ENCODE measurements at regions not wholly inside any gene's neighbourhood (a gene's known extent, or its start where the extent isn't known, plus 50 kb on each side); places are given as distances from the start of the nearest gene placed in this dataset.

- no peak for TF ChIP-seq REST (IDR thresholded peaks at IDR 0.05; ENCODE audit: unreplicated experiment)
- TF ChIP-seq, protein P1, sequence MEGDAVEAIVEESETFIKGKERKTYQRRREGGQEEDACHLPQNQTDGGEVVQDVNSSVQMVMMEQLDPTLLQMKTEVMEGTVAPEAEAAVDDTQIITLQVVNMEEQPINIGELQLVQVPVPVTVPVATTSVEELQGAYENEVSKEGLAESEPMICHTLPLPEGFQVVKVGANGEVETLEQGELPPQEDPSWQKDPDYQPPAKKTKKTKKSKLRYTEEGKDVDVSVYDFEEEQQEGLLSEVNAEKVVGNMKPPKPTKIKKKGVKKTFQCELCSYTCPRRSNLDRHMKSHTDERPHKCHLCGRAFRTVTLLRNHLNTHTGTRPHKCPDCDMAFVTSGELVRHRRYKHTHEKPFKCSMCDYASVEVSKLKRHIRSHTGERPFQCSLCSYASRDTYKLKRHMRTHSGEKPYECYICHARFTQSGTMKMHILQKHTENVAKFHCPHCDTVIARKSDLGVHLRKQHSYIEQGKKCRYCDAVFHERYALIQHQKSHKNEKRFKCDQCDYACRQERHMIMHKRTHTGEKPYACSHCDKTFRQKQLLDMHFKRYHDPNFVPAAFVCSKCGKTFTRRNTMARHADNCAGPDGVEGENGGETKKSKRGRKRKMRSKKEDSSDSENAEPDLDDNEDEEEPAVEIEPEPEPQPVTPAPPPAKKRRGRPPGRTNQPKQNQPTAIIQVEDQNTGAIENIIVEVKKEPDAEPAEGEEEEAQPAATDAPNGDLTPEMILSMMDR (conservative IDR thresholded peaks at IDR 0.05; ENCODE audit: low read depth in 2 of 2): no peak
- TF ChIP-seq EZH2phosphoT487 (IDR thresholded peaks at IDR 0.05; ENCODE audit: unreplicated experiment): no peak
- TF ChIP-seq NANOG (IDR thresholded peaks at IDR 0.05; ENCODE audit: borderline replicate concordance): no peak
- no peak for TF ChIP-seq ZNF331 (CRISPR knock-in tag; IDR thresholded peaks at IDR 0.05; ENCODE audit: low read depth)
These were observed 173.0 kb upstream of the ADCY1 start for GRCh38 chr7:45401155-45401554.

Data from GM23338 (cell line).